ENCODE measurements at regions not wholly inside any gene's neighbourhood (a gene's known extent, or its start where the extent isn't known, plus 50 kb on each side); places are given as distances from the start of the nearest gene placed in this dataset.

- no peak overlapping the region for H3K4me2 ChIP-seq (replicated peaks; ENCODE audit: extremely low read depth, low read length, poor library complexity, severe bottlenecking)
- no peak for TF ChIP-seq CTCF (IDR thresholded peaks at IDR 0.05)
- H3K27me3 ChIP-seq (ENCODE audit: control insufficient read depth in 2 of 2, insufficient read depth in 2 of 2, low read length in 2 of 2) = no peaks in the 10 kb centered on the region
- H3K27ac ChIP-seq (ENCODE audit: low read depth in 1 of 2, low read length in 2 of 2) = no peak overlapping the region
- H3K9me3 Mint-ChIP-seq = peaks cover 0 to 4% (median 2%) of the 10 kb centered on the region in 7 donors
- no peaks in the 10 kb centered on the region for H3K79me2 ChIP-seq (ENCODE audit: insufficient read depth, low read length)
- DNase-seq = no peak
- no peaks in the 10 kb centered on the region for H4K20me1 ChIP-seq (ENCODE audit: insufficient read depth, low read length)
- no peaks in the 10 kb centered on the region for H3K4me1 ChIP-seq (ENCODE audit: control insufficient read depth in 1 of 2, insufficient read depth in 2 of 2, low read length in 2 of 2)
- H3K4me3 Mint-ChIP-seq = no peak overlapping the region
- no peak overlapping the region for H2AFZ ChIP-seq (ENCODE audit: insufficient read depth, low read depth, low read length, poor library complexity, severe bottlenecking)
- H3K36me3 ChIP-seq (replicated peaks in 1 of 2; ENCODE audit: control insufficient read depth in 1 of 2, insufficient read depth in 2 of 2, low read length in 2 of 2) = no peaks in the 10 kb centered on the region
- H3K9me3 ChIP-seq (replicated peaks in 1 of 2; ENCODE audit: control insufficient read depth in 1 of 2, insufficient read depth in 1 of 2, low read length in 2 of 2) = no peaks in the 10 kb centered on the region
- no peak overlapping the region for H3K4me3 ChIP-seq (replicated peaks in 1 of 3; ENCODE audit: low read depth in 2 of 3, low read length in 3 of 3)
- H3K27ac Mint-ChIP-seq = no peak overlapping the region
- H3K9ac ChIP-seq (ENCODE audit: insufficient read depth, low read length, poor library complexity, severe bottlenecking) = no peak overlapping the region
- H3K4me1 Mint-ChIP-seq = no peaks in the 10 kb centered on the region
- no peaks in the 10 kb centered on the region for H3K27me3 Mint-ChIP-seq (ENCODE audit: low read depth in 3 of 3)
- intact Hi-C loops (cut with micrococcal nuclease) = no loop called here
- no peaks in the 10 kb centered on the region for H3K36me3 Mint-ChIP-seq
These were observed 854.7 kb downstream of the TMTC2 start for GRCh38 chr12:83541446-83541845.

- Mint-ChIP-seq H3K4me3 (no peak overlapping the region), H3K9me3 (peaks cover 0 to 3% (median 0%) of the 10 kb centered on the region in 7 donors), H3K27ac (no peak overlapping the region), H3K27me3 (ENCODE audit: low read depth in 3 of 3) (peaks cover 0 to 3% (median 0%) of the 10 kb centered on the region in 3 donors), H3K36me3 (no peaks in the 10 kb centered on the region), H3K4me1 (no peaks in the 10 kb centered on the region)
- Histone ChIP-seq H3K4me1 (ENCODE audit: control insufficient read depth in 1 of 2, insufficient read depth in 2 of 2, low read length in 2 of 2) (no peaks in the 10 kb centered on the region), H3K79me2 (ENCODE audit: insufficient read depth, low read length) (no peaks in the 10 kb centered on the region), H3K27me3 (ENCODE audit: control insufficient read depth in 2 of 2, insufficient read depth in 2 of 2, low read length in 2 of 2) (no peaks in the 10 kb centered on the region), H3K9ac (ENCODE audit: insufficient read depth, low read length, poor library complexity, severe bottlenecking) (no peak overlapping the region), H3K36me3 (replicated peaks in 1 of 2; ENCODE audit: control insufficient read depth in 1 of 2, insufficient read depth in 2 of 2, low read length in 2 of 2) (no peaks in the 10 kb centered on the region), H3K4me3 (replicated peaks in 1 of 3; ENCODE audit: low read depth in 2 of 3, low read length in 3 of 3) (no peak overlapping the region), H3K4me2 (replicated peaks; ENCODE audit: extremely low read depth, low read length, poor library complexity, severe bottlenecking) (no peak overlapping the region), H3K9me3 (replicated peaks in 1 of 2; ENCODE audit: control insufficient read depth in 1 of 2, insufficient read depth in 1 of 2, low read length in 2 of 2) (no peaks in the 10 kb centered on the region), H4K20me1 (ENCODE audit: insufficient read depth, low read length) (no peaks in the 10 kb centered on the region), H2AFZ (ENCODE audit: insufficient read depth, low read depth, low read length, poor library complexity, severe bottlenecking) (no peak overlapping the region), H3K27ac (ENCODE audit: low read depth in 1 of 2, low read length in 2 of 2) (no peak overlapping the region)
- intact Hi-C loops (cut with micrococcal nuclease) = no loop called here
- no peak for TF ChIP-seq CTCF (IDR thresholded peaks at IDR 0.05)
- DNase-seq = no peak
- no CpG with 5 or more reads among the region's 3 CpGs for WGBS (ENCODE audit: insufficient coverage)
These were observed 851.8 kb downstream of the TMTC2 start for GRCh38 chr12:83538361-83538965.

All from CD14-positive monocyte (primary cell).